ENCODE measurements at regions not wholly inside any gene's neighbourhood (a gene's known extent, or its start where the extent isn't known, plus 50 kb on each side); places are given as distances from the start of the nearest gene placed in this dataset.

- Histone ChIP-seq H3K4me1 (ENCODE audit: control insufficient read depth, insufficient read depth, low read depth, low read length) (peaks cover 2% of the 10 kb centered on the region), H3K9me3 (ENCODE audit: control insufficient read depth, low read length) (no peaks in the 10 kb centered on the region), H2BK5ac (ENCODE audit: low read depth, low read length, poor library complexity, severe bottlenecking) (peak overlapping the region; percentile 84), H2BK15ac (ENCODE audit: low read depth, poor library complexity, severe bottlenecking) (no peak overlapping the region), H3K36me3 (ENCODE audit: control insufficient read depth in 1 of 2, insufficient read depth in 2 of 2, low read depth in 1 of 2, low read length in 2 of 2) (no peaks in the 10 kb centered on the region), H2AK5ac (ENCODE audit: low read length, severe bottlenecking) (peak overlapping the region; percentile 92), H3K18ac (ENCODE audit: low read depth in 1 of 2, low read length in 2 of 2) (no peak overlapping the region), H3K14ac (ENCODE audit: low read length in 2 of 2) (no peak overlapping the region), H2BK12ac (ENCODE audit: low read length in 2 of 2) (no peak overlapping the region), H3K4me3 (ENCODE audit: insufficient read depth in 1 of 2, low read depth in 1 of 2, low read length in 2 of 2) (no peak overlapping the region), H4K91ac (ENCODE audit: low read length) (no peak overlapping the region), H3K23ac (ENCODE audit: low read length in 2 of 2) (no peak overlapping the region), H3K4ac (ENCODE audit: low read depth in 1 of 2, low read length in 2 of 2) (no peak overlapping the region), H3K27ac (ENCODE audit: low read length, poor library complexity, severe bottlenecking) (peak overlapping the region; percentile 82), H2AFZ (ENCODE audit: low read depth, low read length) (no peak overlapping the region), H3K27me3 (ENCODE audit: control insufficient read depth in 1 of 2, insufficient read depth in 1 of 2, low read length in 2 of 2) (no peaks in the 10 kb centered on the region), H3K9ac (ENCODE audit: low read length) (no peak overlapping the region), H4K8ac (ENCODE audit: low read length) (no peak overlapping the region), H3K4me2 (ENCODE audit: low read length, poor library complexity, severe bottlenecking) (no peak overlapping the region), H3K79me1 (replicated peaks; ENCODE audit: low read length, poor library complexity, severe bottlenecking) (no peaks in the 10 kb centered on the region), H2BK120ac (ENCODE audit: low read depth, low read length) (no peak overlapping the region)
- 86% methylated on average over 4 of the region's 4 CpGs for WGBS
- no peak for DNase-seq
These were observed 116.3 kb upstream of the ARPP21 start for GRCh38 chr3:35523074-35523473.

- Histone ChIP-seq H2BK120ac (ENCODE audit: low read depth, low read length) (no peak overlapping the region), H4K91ac (ENCODE audit: low read length) (no peak overlapping the region), H3K4me2 (ENCODE audit: low read length, poor library complexity, severe bottlenecking) (no peak overlapping the region), H3K9me3 (ENCODE audit: control insufficient read depth, low read length) (no peaks in the 10 kb centered on the region), H2AFZ (ENCODE audit: low read depth, low read length) (no peak overlapping the region), H3K79me1 (replicated peaks; ENCODE audit: low read length, poor library complexity, severe bottlenecking) (no peaks in the 10 kb centered on the region), H3K36me3 (ENCODE audit: control insufficient read depth in 1 of 2, insufficient read depth in 2 of 2, low read depth in 1 of 2, low read length in 2 of 2) (no peaks in the 10 kb centered on the region), H3K27me3 (ENCODE audit: control insufficient read depth in 1 of 2, insufficient read depth in 1 of 2, low read length in 2 of 2) (no peaks in the 10 kb centered on the region), H3K18ac (ENCODE audit: low read depth in 1 of 2, low read length in 2 of 2) (no peak overlapping the region), H2BK12ac (ENCODE audit: low read length in 2 of 2) (no peak overlapping the region), H2AK5ac (ENCODE audit: low read length, severe bottlenecking) (no peak overlapping the region), H4K8ac (ENCODE audit: low read length) (no peak overlapping the region), H3K14ac (ENCODE audit: low read length in 2 of 2) (no peak overlapping the region), H2BK15ac (ENCODE audit: low read depth, poor library complexity, severe bottlenecking) (no peak overlapping the region), H3K4me1 (ENCODE audit: control insufficient read depth, insufficient read depth, low read depth, low read length) (peaks cover 2% of the 10 kb centered on the region), H3K9ac (ENCODE audit: low read length) (no peak overlapping the region), H3K4me3 (ENCODE audit: insufficient read depth in 1 of 2, low read depth in 1 of 2, low read length in 2 of 2) (no peak overlapping the region), H3K23ac (ENCODE audit: low read length in 2 of 2) (no peak overlapping the region), H3K27ac (ENCODE audit: low read length, poor library complexity, severe bottlenecking) (peak overlapping the region; percentile 97), H3K4ac (ENCODE audit: low read depth in 1 of 2, low read length in 2 of 2) (no peak overlapping the region), H2BK5ac (ENCODE audit: low read depth, low read length, poor library complexity, severe bottlenecking) (no peak overlapping the region)
- WGBS: 73% methylated on average over 2 of the region's 4 CpGs
- DNase-seq: no peak
These were observed 115.5 kb upstream of the ARPP21 start for GRCh38 chr3:35523838-35524237.

GRCh38 chr3:35524856-35525255 lies 114.5 kb upstream of the ARPP21 start:
- H3K4me3 ChIP-seq (ENCODE audit: insufficient read depth in 1 of 2, low read depth in 1 of 2, low read length in 2 of 2): no peak overlapping the region
- no peak overlapping the region for H4K91ac ChIP-seq (ENCODE audit: low read length)
- no peak overlapping the region for H3K4me2 ChIP-seq (ENCODE audit: low read length, poor library complexity, severe bottlenecking)
- H3K23ac ChIP-seq (ENCODE audit: low read length in 2 of 2): no peak overlapping the region
- peak overlapping the region; percentile 73 for H2BK5ac ChIP-seq (ENCODE audit: low read depth, low read length, poor library complexity, severe bottlenecking)
- H2BK15ac ChIP-seq (ENCODE audit: low read depth, poor library complexity, severe bottlenecking): no peak overlapping the region
- H3K18ac ChIP-seq (ENCODE audit: low read depth in 1 of 2, low read length in 2 of 2): no peak overlapping the region
- H2BK120ac ChIP-seq (ENCODE audit: low read depth, low read length): no peak overlapping the region
- H3K79me1 ChIP-seq (replicated peaks; ENCODE audit: low read length, poor library complexity, severe bottlenecking): no peaks in the 10 kb centered on the region
- peak overlapping the region; percentile 97 for H3K27ac ChIP-seq (ENCODE audit: low read length, poor library complexity, severe bottlenecking)
- H2AFZ ChIP-seq (ENCODE audit: low read depth, low read length): no peak overlapping the region
- no peaks in the 10 kb centered on the region for H3K9me3 ChIP-seq (ENCODE audit: control insufficient read depth, low read length)
- H2BK12ac ChIP-seq (ENCODE audit: low read length in 2 of 2): no peak overlapping the region
- no peaks in the 10 kb centered on the region for H3K27me3 ChIP-seq (ENCODE audit: control insufficient read depth in 1 of 2, insufficient read depth in 1 of 2, low read length in 2 of 2)
- no peak overlapping the region for H3K4ac ChIP-seq (ENCODE audit: low read depth in 1 of 2, low read length in 2 of 2)
- 62% methylated on average over 2 of the region's 2 CpGs for WGBS
- no peak for DNase-seq
- no peak overlapping the region for H2AK5ac ChIP-seq (ENCODE audit: low read length, severe bottlenecking)
- H3K14ac ChIP-seq (ENCODE audit: low read length in 2 of 2): no peak overlapping the region
- no peaks in the 10 kb centered on the region for H3K36me3 ChIP-seq (ENCODE audit: control insufficient read depth in 1 of 2, insufficient read depth in 2 of 2, low read depth in 1 of 2, low read length in 2 of 2)
- no peak overlapping the region for H3K9ac ChIP-seq (ENCODE audit: low read length)
- H3K4me1 ChIP-seq (ENCODE audit: control insufficient read depth, insufficient read depth, low read depth, low read length): peaks cover 2% of the 10 kb centered on the region
- H4K8ac ChIP-seq (ENCODE audit: low read length): no peak overlapping the region

GRCh38 chr3:35528728-35529127 lies 110.6 kb upstream of the ARPP21 start:
- no peak overlapping the region for H3K18ac ChIP-seq (ENCODE audit: low read depth in 1 of 2, low read length in 2 of 2)
- H2BK5ac ChIP-seq (ENCODE audit: low read depth, low read length, poor library complexity, severe bottlenecking): no peak overlapping the region
- H3K9ac ChIP-seq (ENCODE audit: low read length): no peak overlapping the region
- H4K91ac ChIP-seq (ENCODE audit: low read length): no peak overlapping the region
- no peak overlapping the region for H3K4ac ChIP-seq (ENCODE audit: low read depth in 1 of 2, low read length in 2 of 2)
- DNase-seq: no peak
- no peaks in the 10 kb centered on the region for H3K9me3 ChIP-seq (ENCODE audit: control insufficient read depth, low read length)
- no peak overlapping the region for H3K23ac ChIP-seq (ENCODE audit: low read length in 2 of 2)
- H3K27me3 ChIP-seq (ENCODE audit: control insufficient read depth in 1 of 2, insufficient read depth in 1 of 2, low read length in 2 of 2): no peaks in the 10 kb centered on the region
- peak overlapping the region; percentile 80 for H3K27ac ChIP-seq (ENCODE audit: low read length, poor library complexity, severe bottlenecking)
- H2BK12ac ChIP-seq (ENCODE audit: low read length in 2 of 2): no peak overlapping the region
- H4K8ac ChIP-seq (ENCODE audit: low read length): no peak overlapping the region
- H3K4me2 ChIP-seq (ENCODE audit: low read length, poor library complexity, severe bottlenecking): no peak overlapping the region
- H3K79me1 ChIP-seq (replicated peaks; ENCODE audit: low read length, poor library complexity, severe bottlenecking): no peaks in the 10 kb centered on the region
- H3K4me1 ChIP-seq (ENCODE audit: control insufficient read depth, insufficient read depth, low read depth, low read length): no peaks in the 10 kb centered on the region
- H2BK15ac ChIP-seq (ENCODE audit: low read depth, poor library complexity, severe bottlenecking): no peak overlapping the region
- WGBS: 90% methylated on average over 5 of the region's 6 CpGs
- H2AK5ac ChIP-seq (ENCODE audit: low read length, severe bottlenecking): no peak overlapping the region
- H3K36me3 ChIP-seq (ENCODE audit: control insufficient read depth in 1 of 2, insufficient read depth in 2 of 2, low read depth in 1 of 2, low read length in 2 of 2): no peaks in the 10 kb centered on the region
- H2BK120ac ChIP-seq (ENCODE audit: low read depth, low read length): no peak overlapping the region
- H3K14ac ChIP-seq (ENCODE audit: low read length in 2 of 2): no peak overlapping the region
- H2AFZ ChIP-seq (ENCODE audit: low read depth, low read length): no peak overlapping the region
- no peak overlapping the region for H3K4me3 ChIP-seq (ENCODE audit: insufficient read depth in 1 of 2, low read depth in 1 of 2, low read length in 2 of 2)

Measured in mesenchymal stem cell (in vitro differentiated cells and primary cell).